K562 (cell line): ENCODE measurements at regions not wholly inside any gene's neighbourhood (a gene's known extent, or its start where the extent isn't known, plus 50 kb on each side); places are given as distances from the start of the nearest gene placed in this dataset.

Experiments
- ATAC-seq: fragments of 200-7000 bp; cut with Tn5 transposase; 3 replicates; pipeline ENCODE4 v1.9.1; 2020; ENCODE audit warnings: moderate library complexity
- BruUV-seq: library from RNA; stranded (reverse); fragments of 400-500 nt; replicated peaks from 2 replicates; lab custom pipeline; 2021; lab: Mats Ljungman, UMichigan
- CTCF ChIA-PET: fragments of 300-600 bp; formaldehyde crosslinking; extraction: SDS; loops from one replicate; lab custom pipeline; 2021; ENCODE audit warnings: low intra/inter-chr PET ratio; lab: Yijun Ruan, JAX
- POLR2A ChIA-PET: fragments of 300-600, 350-650 bp; sonication (Branson Sonifier 250); formaldehyde crosslinking; extraction: SDS; loops from one replicate; lab custom pipeline; 2021; ENCODE audit warnings: antibody characterized with exemption, inconsistent platforms; lab: Yijun Ruan, JAX
- DNase-seq, 4 experiments: peaks; one replicate each; pipeline versions ENCODE4 v3.0.0 to v3.0.0-alpha.2; 2011 to 2018; ENCODE audit warnings: low spot score in 3 of 4, mixed read lengths in 3 of 4; ENCODE audit errors: extremely low read depth in 1 of 4
- FAIRE-seq: peaks from 2 replicates; lab custom pipeline; 2011; peaks lifted over from hg19 to GRCh38; lab: Jason Lieb, UNC
- H2AFZ ChIP-seq: 2 replicates; pipeline ENCODE4 v1.6.0; 2011; ENCODE audit warnings: low read depth, low read length, control low read depth, inconsistent platforms
- H3K27ac ChIP-seq: fragments of 200-600 bp; 3 replicates; pipeline ENCODE4 v1.8.0; 2011; ENCODE audit warnings: low read depth, mild to moderate bottlenecking, control low read depth, inconsistent platforms, low read length, moderate library complexity, mixed read lengths; ENCODE audit errors: extremely low read depth
- H3K27me3 ChIP-seq, 2 experiments: fragments of 300-600 bp in 1 of 2; 2 replicates in 1 of 2; 3 replicates in 1 of 2; pipeline versions ENCODE4 v1.6.0 to v1.8.0; 2011; ENCODE audit warnings: inconsistent platforms in 2 of 2, low read length in 2 of 2, mild to moderate bottlenecking in 1 of 2, mixed read lengths in 1 of 2, moderate library complexity in 1 of 2; ENCODE audit not compliant: control insufficient read depth in 2 of 2, insufficient read depth in 2 of 2
- H3K36me3 ChIP-seq: fragments of 300-600 bp; 3 replicates; pipeline ENCODE4 v1.8.0; 2011; ENCODE audit warnings: mild to moderate bottlenecking, low read length, inconsistent platforms; ENCODE audit not compliant: control insufficient read depth, insufficient read depth
- H3K4me1 ChIP-seq, 2 experiments: fragments of 200-600 bp in 1 of 2; replicated peaks in 1 of 2; 2 replicates in 1 of 2; 3 replicates in 1 of 2; pipeline versions ENCODE4 v1.5.1 to v1.8.0; 2011; ENCODE audit warnings: inconsistent platforms in 2 of 2, low read length in 2 of 2, mild to moderate bottlenecking in 1 of 2, mixed read lengths in 1 of 2, moderate library complexity in 1 of 2; ENCODE audit not compliant: control insufficient read depth in 2 of 2, insufficient read depth in 2 of 2
- H3K4me2 ChIP-seq: 2 replicates; pipeline ENCODE4 v1.6.1; 2011; ENCODE audit warnings: low read length, control low read depth, inconsistent platforms, mixed read lengths; ENCODE audit not compliant: insufficient read depth
- H3K4me3 ChIP-seq: fragments of 200-600 bp; sonication (generic), shearing (Covaris generic); 2 replicates; pipeline ENCODE4 v1.5.1; 2016; ENCODE audit warnings: control low read depth, inconsistent platforms
- H3K79me2 ChIP-seq: fragments of 200-600 bp; 3 replicates; pipeline ENCODE4 v1.8.0; 2011; ENCODE audit warnings: low read length, inconsistent platforms; ENCODE audit not compliant: control insufficient read depth, insufficient read depth
- H3K9ac ChIP-seq, 2 experiments: 2 replicates each; pipeline versions ENCODE4 v1.6.0 to v1.6.1; 2011; ENCODE audit warnings: low read depth in 2 of 2, low read length in 2 of 2, control low read depth in 1 of 2, inconsistent platforms in 1 of 2, mild to moderate bottlenecking in 1 of 2, mixed read lengths in 1 of 2; ENCODE audit not compliant: insufficient read depth in 1 of 2
- H3K9me1 ChIP-seq: one replicate; pipeline ENCODE4 v1.6.0; 2011; ENCODE audit warnings: inconsistent platforms, mild to moderate bottlenecking, low read length, moderate library complexity; ENCODE audit not compliant: control insufficient read depth, insufficient read depth
- H3K9me3 ChIP-seq: replicated peaks from 2 replicates; pipeline ENCODE4 v1.5.1; 2011; ENCODE audit warnings: low read depth, low read length, inconsistent platforms; ENCODE audit not compliant: control insufficient read depth, insufficient read depth
- H4K20me1 ChIP-seq: replicated peaks from 2 replicates; pipeline ENCODE4 v1.6.1; 2011; ENCODE audit warnings: low read length, inconsistent platforms, mixed read lengths; ENCODE audit not compliant: control insufficient read depth, insufficient read depth
- NONO ChIP-seq, 2 experiments: fragments of 200-400 bp in 1 of 2; fragments of 450-650 bp in 1 of 2; formaldehyde crosslinking in 1 of 2; IDR thresholded peaks; 2 replicates each; pipeline ENCODE4 v1.6.1; 2017; ENCODE audit warnings: low read depth in 2 of 2, mild to moderate bottlenecking in 2 of 2, moderate library complexity in 2 of 2, low read length in 1 of 2
- SPI1 ChIP-seq: IDR thresholded peaks from 2 replicates; pipeline ENCODE4 v1.6.1; 2011; ENCODE audit warnings: low read depth, low read length, control low read depth, borderline replicate concordance
- ZNF174 ChIP-seq: fragments of 250-450 bp; sonication (Bioruptor Pico); IDR thresholded peaks from 2 replicates; pipeline ENCODE4 v1.4.0; 2020; ENCODE audit warnings: mild to moderate bottlenecking
- WGBS: fragments of 100-300 bp; shearing (Covaris generic); methylation state at CpG from one replicate; pipeline ENCODE4 v1.1.6; 2016; ENCODE audit warnings: low coverage, mixed read lengths; ENCODE audit not compliant: insufficient coverage; ENCODE audit errors: missing lambda C conversion rate; 5-methylcytosine and 5-hydroxymethylcytosine counted together
- in situ Hi-C: fragments of 300-500 bp; cut with MboI; formaldehyde crosslinking; loops from 4 replicates; pipeline ENCODE4 v1.15.0; 2018; ENCODE audit warnings: inconsistent platforms, mixed read lengths
- intact Hi-C: fragments of 100-400 bp; cut with micrococcal nuclease; formaldehyde crosslinking; loops from 2 replicates; pipeline ENCODE4 v1.14.2; 2022
- TF ChIP-seq, protein P1 (sequence below): sonication (generic); formaldehyde crosslinking; IDR thresholded peaks from 2 replicates; pipeline ENCODE4 v1.8.0; 2023; ENCODE audit warnings: mild to moderate bottlenecking, missing genetic modification reagents

DNA sequence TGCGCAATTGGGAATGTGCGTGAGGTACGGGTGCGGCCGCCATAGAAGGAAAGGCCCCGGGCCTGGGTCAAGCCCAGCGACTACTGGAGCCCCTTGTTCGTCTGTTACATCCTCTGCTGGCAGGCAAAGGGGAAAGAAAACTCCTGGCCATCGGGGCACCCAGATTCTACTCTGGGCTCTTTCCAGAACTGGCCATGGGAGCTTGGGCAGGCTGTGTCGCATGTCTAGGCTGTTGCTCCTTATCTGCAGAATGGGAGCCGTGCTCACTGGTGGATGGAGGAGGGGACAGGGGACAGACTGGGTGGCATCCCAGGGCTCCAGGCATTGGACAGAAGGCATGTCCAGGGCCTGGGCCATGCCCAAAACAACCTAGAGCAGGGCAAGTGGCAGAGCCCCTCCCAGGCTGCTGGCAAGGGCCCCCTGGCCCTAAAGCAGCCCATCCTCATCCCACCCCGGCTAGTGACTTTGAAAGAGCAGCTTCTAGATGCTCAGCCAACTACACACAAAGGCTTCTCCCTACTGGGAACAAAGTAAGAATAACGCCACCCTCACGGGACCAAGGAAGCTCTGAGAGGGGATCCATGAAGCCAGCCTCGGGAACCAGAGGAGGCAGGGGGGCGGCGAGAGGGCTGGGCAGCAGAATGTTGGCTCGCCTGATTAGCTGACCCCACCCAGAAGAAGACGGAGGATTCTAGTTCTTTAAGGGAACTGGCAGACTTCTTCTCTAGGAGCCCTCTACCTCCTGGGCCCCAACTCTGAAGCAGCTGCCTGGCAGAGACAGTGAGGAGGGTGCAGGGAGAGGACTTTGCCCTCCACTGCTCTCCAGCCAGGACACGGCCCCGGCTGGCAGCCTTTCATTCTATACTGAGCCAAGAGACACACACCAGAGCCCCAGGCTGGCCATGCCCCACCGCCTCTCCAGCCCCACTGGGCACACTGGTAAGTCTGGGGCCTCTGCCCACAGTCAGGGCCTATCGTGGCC lies 96.8 kb downstream of the SINHCAF start:
- peaks cover 6% of the 10 kb centered on the region; the same call in 1 of the 2 replicates for H4K20me1 ChIP-seq
- POLR2A ChIA-PET = no interaction called here
- no peaks in the 10 kb centered on the region for H3K36me3 ChIP-seq
- intact Hi-C loops (no loop called here), in situ Hi-C loops (loop anchor here (25.0 kb wide), 1 partner anchor 1692 kb away; no protein-coding TSS in a partner anchor)
- no peak overlapping the region for H3K27ac ChIP-seq
- H3K9me3 ChIP-seq = no peaks in the 10 kb centered on the region
- no peak overlapping the region for H3K9ac ChIP-seq
- 3% methylated on average over 23 of the region's 23 CpGs for WGBS
- ATAC-seq (no peak), FAIRE-seq (no peak), DNase-seq (no peak)
- no peak overlapping the region for H3K4me2 ChIP-seq
- no peak overlapping the region for H3K4me3 ChIP-seq
- CTCF ChIA-PET = no interaction called here
- H3K4me1 ChIP-seq = no peaks in the 10 kb centered on the region
- H3K27me3 ChIP-seq = peaks cover 17 to 69% of the 10 kb centered on the region in 2 experiments; a peak in 4 of 5 replicates
- no peak overlapping the region for H2AFZ ChIP-seq
- no TSS peak for BruUV-seq
- H3K9me1 ChIP-seq = no peaks in the 10 kb centered on the region
- H3K79me2 ChIP-seq = no peaks in the 10 kb centered on the region
- TF ChIP-seq ZNF174 (CRISPR knock-in tag) (no peak), NONO (IDR thresholded peaks at IDR 0.05; ENCODE audit: low read depth in 2 of 2, low read length in 1 of 2) (no peak)

DNA sequence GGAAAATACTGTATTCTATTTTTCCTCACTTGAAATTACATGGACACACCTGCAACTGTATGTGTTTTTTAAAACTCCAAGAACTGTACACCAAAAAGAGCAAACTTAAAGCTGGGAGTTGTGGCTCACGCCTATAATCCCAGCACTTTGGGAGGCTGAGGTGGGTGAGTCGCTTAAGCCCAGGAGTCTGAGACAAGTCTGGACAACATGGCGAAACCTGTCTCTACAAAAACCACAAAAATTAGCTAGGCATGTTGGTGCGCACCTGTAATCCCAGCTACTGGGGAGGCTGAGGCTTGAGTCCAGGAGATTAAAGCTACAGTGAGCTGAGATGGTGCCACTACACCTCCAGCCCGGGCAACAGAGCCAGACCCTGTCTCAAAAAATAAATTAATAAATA lies 95.9 kb downstream of the SINHCAF start:
- H3K9me3 ChIP-seq = no peaks in the 10 kb centered on the region
- no peak overlapping the region for H3K4me2 ChIP-seq
- no peaks in the 10 kb centered on the region; the same call in 1 of the 2 replicates for H4K20me1 ChIP-seq
- no peak overlapping the region for H3K27ac ChIP-seq
- FAIRE-seq (no peak), ATAC-seq (no peak), DNase-seq (no peak)
- H2AFZ ChIP-seq = no peak overlapping the region
- H3K36me3 ChIP-seq = no peaks in the 10 kb centered on the region
- peaks cover 23 to 78% of the 10 kb centered on the region in 2 experiments; a peak in 4 of 5 replicates for H3K27me3 ChIP-seq
- intact Hi-C loops = no loop called here
- POLR2A ChIA-PET = no interaction called here
- CTCF ChIA-PET = no interaction called here
- H3K79me2 ChIP-seq = no peaks in the 10 kb centered on the region
- no peak overlapping the region for H3K9ac ChIP-seq
- in situ Hi-C loops = loop anchor here (25.0 kb wide), 1 partner anchor 1693 kb away; no protein-coding TSS in a partner anchor
- no TSS peak for BruUV-seq
- WGBS = 0% methylated on average over 5 of the region's 5 CpGs
- H3K9me1 ChIP-seq = no peaks in the 10 kb centered on the region
- no peak overlapping the region for H3K4me3 ChIP-seq
- no peaks in the 10 kb centered on the region for H3K4me1 ChIP-seq
- TF ChIP-seq, protein P1, sequence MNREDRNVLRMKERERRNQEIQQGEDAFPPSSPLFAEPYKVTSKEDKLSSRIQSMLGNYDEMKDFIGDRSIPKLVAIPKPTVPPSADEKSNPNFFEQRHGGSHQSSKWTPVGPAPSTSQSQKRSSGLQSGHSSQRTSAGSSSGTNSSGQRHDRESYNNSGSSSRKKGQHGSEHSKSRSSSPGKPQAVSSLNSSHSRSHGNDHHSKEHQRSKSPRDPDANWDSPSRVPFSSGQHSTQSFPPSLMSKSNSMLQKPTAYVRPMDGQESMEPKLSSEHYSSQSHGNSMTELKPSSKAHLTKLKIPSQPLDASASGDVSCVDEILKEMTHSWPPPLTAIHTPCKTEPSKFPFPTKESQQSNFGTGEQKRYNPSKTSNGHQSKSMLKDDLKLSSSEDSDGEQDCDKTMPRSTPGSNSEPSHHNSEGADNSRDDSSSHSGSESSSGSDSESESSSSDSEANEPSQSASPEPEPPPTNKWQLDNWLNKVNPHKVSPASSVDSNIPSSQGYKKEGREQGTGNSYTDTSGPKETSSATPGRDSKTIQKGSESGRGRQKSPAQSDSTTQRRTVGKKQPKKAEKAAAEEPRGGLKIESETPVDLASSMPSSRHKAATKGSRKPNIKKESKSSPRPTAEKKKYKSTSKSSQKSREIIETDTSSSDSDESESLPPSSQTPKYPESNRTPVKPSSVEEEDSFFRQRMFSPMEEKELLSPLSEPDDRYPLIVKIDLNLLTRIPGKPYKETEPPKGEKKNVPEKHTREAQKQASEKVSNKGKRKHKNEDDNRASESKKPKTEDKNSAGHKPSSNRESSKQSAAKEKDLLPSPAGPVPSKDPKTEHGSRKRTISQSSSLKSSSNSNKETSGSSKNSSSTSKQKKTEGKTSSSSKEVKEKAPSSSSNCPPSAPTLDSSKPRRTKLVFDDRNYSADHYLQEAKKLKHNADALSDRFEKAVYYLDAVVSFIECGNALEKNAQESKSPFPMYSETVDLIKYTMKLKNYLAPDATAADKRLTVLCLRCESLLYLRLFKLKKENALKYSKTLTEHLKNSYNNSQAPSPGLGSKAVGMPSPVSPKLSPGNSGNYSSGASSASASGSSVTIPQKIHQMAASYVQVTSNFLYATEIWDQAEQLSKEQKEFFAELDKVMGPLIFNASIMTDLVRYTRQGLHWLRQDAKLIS (CRISPR knock-in tag) = no peak
- TF ChIP-seq SPI1 = no peak
